ENCODE measurements at regions not wholly inside any gene's neighbourhood (a gene's known extent, or its start where the extent isn't known, plus 50 kb on each side); places are given as distances from the start of the nearest gene placed in this dataset.
A peak's percentile ranks its signal among the peaks of the same experiment; 100 is the strongest.

DNA sequence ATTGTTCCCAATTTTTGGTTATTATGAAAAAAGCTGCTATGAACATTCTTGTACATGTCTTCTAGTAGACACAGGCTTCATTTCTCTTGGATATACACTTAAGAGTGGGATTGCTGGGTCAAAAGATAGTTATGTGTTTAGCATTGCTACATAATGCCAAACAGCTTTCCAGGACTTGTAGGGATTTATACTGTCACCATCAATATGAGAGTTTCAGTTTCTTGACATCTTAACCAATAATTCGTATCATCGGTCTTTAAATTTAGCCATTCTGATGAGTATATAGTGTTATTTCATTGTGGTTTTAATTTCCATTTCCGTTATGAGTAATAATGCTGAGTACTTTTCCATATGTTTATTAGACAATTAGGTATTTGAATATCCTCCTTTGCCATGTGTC lies 190.3 kb upstream of the PFN2 start:
- no peak for DNase-seq

DNA sequence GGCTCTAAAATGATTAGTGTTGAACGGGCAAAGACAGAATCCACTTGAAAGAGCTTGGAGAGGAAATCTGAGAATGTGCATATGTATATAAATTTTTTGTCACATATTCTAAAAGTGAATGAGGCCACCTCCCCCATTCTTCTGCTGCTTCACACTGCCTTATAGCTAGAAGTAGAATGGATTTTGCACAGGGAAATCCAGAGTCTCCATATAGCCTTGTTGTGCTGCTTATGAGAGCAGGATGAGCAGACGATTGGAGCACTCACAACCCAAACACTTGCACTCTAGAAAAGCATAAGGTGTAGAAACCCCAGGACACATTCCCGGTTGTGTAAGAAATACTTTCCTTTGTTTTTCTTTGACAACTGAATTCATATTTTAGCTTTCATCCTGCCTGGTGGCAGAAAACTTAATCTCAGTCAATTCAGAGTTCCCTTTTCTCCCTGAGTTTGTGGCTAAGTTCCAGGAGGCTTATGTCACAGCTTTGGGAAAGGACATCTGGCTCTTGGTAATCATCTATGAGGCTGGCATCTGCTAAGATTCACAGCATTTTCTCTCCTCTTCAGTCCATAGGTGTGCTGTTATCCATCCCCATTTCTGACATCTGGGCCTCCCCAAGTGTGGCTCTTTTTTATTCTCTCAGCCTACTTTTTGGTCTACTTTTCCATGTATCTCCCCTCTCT lies 188.4 kb upstream of the PFN2 start:
- DNase-seq, result peak; percentile 13

DNA sequence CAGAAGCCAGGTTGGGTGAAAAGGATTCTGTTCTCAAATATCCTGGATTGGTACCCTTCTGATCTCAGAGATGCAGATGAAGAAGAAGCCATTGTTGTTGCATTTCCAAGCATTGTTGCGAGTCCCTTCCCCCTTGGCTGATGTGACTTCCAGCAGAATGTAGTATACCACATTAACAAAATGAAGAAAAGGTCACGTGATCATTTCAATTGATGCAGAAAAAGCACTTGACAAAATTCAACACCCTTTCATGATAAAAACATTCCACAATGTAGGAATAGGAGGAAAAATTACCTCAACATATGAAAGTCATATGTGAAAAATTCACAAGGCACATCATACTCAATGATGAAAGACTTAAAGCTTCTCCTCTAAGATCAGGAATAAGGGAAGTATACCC lies 181.9 kb upstream of the PFN2 start:
- DNase-seq, result no peak

DNA sequence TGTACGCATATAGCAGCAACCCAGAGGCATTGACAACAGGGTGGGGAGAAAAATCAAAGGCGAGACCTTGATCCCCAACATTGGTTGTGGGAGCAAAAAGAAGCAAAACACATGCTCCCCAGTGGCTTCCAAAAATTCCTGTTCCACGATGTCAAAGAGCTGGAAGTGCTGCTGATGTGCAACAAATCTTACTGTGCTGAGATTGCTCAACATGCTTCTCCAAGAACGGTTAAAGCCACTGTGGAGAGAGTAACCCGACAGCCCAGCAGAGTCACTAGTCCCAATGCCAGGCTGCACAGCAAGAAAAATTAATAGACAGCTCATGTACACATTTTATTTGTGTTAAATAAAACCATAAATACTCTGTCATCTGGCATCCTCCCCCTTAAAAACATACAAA lies 179.9 kb upstream of the PFN2 start:
- no peak for DNase-seq

DNA sequence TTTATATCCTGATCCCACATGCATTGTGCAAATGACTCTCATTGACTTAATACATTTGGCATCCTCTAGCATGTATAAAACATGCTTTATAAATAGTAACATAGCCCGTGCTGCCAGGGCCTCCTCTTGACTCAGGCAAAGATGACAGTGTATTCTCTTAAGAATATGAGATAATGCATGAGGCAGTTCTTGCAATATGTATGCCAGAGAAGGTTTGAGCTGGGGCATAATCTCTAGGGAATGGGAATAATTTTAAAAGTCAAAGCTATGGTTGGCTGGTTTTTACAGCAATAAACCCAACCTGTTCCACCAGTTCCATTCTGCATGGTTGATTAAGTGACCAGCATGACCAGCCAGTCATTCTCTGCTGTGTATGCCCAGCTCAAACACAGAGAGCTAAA lies 179.0 kb upstream of the PFN2 start:
- DNase-seq, result no peak

DNA sequence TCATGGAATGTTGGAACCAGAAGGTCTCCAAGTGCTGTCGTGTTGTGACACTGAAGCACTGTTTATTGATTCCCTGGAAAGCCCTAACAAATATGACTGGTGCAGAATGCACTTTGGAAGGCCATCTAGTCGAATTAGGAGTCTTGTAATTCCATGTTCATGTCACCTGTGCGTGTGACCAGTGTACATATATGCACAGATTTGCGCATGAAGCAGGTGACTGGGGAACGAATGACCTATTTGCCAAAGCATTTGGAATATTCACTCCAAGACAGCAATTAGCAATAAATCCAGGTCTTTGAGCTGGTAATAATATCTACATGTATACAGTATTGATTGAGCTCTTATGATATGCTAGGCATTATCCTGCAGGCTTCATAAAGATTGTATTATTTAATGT lies 177.5 kb upstream of the PFN2 start:
- no peak for DNase-seq

DNA sequence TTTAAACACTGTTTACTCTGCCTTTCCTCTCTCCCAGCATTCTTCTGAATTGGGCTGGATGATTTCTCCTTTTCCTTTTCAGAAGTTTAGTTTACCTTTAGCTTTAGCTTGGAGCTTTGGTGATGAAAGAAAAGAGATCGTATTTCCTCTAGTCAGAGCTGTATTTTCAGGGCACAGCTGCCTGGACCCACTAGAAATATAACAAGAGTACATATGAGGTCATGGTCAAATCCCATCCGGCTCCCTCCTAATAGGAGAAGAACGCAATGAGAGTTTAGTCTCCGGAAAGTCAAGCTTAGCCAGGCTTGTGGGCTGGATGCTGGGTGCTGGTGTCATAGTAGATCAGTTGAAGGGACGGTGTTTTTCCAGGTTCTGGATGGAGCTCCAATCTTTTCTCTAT lies 177.1 kb upstream of the PFN2 start:
- no peak for DNase-seq

DNA sequence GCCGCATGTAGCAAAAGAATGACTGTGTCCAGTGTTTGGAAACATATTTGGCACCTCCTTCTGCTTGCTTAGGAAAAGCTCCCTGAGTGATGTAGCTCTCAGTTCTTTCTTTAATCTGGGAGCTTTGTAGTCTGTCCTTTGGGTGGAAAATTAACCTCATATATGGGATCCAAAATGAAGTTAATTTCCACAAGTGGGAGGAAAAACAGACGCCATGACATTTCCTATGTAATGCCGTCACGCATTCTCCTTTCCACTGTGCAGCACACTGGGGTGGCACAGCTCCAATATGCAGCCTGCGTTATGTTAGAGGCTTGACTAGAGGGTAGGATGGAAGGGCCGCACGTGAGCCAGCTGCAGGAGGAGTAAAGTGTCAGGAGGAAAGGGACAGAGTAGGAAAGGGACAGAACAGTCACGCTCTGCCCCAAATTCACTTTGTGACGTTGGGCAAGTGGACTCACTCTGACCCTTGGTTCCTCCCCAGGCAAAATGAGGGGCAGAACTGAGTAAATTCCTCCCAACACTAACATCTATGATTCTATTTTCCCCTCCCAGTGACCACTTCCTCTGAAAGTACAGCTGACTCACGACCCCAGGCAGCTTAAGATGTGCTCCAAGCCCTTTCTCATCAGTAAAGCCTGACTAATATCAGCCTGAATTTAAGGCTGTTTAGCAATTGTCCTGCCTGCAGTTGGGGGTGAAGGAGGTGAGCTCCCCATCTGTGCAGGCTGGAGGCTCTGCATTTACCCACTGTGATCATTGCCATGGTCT lies 176.5 kb upstream of the PFN2 start:
- no peak for DNase-seq

DNA sequence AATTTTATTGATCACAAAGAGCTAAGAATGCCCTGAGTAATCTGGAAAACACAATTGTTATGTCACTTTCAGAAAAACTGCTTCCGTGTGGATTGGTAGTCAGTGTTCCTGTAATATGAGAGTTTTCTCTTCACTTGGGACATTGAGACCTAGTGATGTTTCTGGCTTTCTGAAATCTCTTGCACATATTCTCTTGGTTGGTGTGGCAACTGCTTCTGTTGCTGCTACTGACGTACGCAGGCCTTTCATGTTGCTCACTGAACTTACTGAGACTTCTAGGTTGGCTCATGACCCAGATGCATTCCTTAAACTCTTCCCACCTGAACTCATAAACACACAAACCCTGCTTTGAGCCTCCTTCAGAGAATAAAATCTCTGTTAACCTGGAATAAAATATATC lies 175.0 kb upstream of the PFN2 start:
- DNase-seq, result no peak

DNA sequence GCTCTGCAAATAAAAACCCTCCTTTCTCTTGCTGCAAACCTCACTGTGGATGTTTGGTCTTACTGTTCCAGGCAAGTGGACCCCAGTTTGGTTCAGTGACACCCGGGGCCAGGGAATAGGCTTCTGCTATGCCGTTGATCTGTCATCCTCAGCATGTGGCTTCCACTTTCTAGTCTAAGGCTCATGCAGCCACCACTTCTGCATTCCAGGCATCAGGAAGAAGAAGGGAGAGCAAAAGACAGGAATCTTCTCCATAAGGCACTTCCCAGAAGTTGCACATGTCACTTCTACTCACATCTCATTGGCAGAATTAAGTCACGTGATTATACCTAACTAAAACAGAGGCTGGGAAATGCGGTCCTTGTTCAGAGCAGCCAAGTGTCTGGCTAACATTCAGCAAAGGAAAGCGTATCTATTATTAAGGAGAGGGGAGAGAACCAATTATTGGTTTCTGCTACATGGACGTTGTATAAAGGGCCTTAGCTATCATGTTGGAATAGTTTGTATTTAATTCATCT lies 173.6 kb upstream of the PFN2 start:
- DNase-seq, result no peak

DNA sequence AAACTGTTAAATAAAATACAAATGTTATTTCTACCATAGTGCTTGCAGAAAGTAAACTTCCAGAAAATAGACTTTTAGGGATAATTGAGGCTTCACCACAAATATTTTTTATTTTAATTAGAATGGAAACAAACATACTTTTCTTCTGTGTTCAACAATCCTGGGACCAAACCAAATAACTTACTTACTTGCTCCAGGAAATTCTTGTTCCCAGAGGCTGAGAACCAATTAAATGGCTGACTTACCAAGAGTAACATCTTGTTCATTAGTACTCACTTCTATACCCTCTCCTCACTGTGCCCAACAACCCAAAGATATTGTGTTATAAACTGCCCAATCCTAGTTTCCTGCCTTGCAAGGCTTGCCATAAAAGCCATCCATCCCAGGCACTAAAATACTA lies 172.2 kb upstream of the PFN2 start:
- DNase-seq, result no peak

DNA sequence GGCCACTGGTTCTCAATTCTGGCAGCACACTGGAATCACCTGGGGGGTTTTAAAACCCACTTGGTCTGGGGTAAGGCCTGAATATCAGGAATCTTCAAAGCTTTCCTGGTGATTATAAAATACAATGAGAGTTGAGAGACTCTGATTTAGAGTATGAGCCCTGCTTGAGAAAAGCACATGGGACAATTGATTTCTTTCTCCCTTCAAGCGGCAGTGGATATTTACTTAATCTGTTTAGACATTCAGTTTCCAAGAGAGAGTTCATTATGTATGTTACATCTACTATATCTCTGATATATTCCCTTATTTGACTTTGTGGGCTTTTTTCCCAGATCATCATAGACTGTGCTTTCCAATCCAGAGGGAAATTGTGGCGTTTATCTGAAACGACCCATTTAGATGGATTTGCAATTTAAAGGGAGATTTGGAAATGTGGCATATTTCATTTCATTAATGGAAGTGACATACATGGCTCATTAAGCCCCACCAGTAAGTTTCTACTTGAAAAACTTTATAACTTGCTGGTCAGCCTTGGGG lies 171.2 kb upstream of the PFN2 start:
- DNase-seq, result no peak

DNA sequence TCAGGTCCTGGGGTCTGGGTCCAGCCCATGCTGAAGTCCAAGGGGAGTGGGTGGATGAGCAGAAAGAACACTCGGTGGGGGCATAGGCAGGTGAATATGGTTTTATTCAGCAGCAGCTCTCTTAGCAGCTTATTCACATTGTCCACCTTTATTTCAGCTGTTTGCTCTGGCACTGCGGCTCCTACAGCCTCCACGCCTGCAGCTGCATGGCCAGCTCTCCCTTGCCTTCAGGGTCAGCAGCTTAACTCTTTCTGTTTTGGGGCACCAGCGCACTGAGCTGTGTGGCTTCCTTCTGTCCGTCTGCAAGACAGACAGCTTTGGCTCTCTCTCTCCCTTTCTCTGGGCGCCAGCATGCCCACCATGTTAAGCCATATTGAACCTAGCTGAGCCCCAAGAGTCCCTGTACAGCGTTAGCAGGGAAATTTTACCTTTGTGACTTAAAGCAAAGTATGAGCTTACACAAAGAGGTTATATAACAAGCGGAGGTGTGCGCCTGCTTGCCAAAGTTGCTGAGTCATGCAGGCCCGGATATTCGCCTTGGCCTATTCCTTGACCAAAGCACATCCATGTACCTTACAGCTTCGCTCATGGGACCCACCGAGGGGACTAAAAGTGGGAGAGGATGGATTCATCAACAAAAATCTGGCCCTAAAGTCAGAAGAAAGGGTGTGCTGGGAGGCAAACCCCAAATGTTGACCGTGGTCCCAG lies 170.1 kb upstream of the PFN2 start:
- DNase-seq, result no peak

DNA sequence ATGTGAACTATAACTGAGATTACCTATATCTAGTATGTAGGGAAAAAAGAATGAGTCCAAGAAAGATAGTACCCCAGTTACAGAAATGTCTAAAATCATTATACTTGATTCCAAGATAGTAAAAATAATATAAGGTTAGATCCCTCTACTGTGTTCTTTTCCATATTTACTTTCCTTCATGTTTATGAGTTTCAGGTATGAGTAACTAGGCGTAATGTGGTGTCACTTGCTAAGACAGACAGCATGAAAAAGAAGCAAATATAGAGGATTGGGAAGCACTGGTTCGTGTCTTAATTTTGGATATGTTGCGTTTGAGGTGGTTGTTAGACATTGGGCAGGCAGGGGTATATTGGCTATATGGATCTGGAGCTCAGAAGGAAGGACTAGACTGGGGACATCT lies 168.1 kb upstream of the PFN2 start:
- DNase-seq, result no peak

DNA sequence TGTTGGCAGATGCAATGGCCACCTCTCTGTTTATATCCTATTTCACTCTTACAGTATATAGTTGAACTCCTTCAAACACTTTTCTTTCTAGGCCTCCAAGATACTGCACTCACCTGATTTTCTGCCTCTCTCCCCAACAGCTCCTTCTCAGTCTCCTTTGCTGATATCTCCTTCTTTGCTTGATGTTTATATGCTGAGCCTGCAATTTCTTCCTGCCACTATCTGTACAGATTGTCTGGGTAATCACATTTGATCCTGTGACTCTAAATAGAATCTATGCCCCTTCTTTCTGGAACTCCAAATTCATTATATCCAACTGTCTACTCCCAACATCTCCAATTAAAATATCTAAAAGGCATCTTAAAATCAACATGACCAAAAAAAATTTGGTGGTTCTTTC lies 165.5 kb upstream of the PFN2 start:
- no peak for DNase-seq

DNA sequence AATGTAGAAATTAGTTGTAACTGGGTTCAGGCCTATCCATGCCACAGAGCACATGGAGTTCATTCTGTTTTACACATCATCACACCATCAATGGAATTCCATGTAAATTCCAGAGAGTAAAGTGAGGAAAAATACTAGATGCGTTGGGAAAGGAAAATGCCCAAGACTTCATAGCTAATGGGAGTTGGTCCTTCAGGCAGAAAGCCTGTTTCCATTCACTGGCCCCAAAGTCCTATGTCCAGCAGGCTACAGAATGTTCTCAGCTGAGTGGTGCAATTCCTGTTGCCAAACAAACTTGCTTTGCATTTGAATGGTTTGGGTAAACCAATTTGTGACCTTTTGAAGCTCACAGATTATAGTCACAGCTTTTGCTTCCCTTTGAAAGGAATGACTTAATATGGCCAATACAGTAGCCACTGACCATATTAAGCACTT lies 164.6 kb upstream of the PFN2 start:
- DNase-seq, result no peak

DNA sequence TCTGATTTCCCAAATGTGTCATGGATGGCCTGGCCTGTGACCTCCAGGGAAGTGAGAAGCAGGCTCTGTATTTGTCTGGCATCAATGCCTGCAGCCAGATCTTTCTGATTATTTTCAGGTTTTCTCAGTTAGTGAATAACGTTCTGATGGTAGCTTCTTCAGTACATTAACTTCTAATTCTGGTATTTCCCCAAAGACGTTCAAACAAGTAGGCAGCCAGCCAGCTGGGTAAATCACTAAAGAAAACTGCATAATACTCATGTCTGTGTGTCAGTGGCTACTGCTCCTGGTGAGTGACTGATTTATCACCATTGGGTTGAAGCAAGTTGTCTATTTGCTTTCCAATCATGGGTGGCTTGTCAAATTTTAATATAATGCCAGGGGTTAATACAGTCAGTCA lies 162.6 kb upstream of the PFN2 start:
- DNase-seq, result no peak

DNA sequence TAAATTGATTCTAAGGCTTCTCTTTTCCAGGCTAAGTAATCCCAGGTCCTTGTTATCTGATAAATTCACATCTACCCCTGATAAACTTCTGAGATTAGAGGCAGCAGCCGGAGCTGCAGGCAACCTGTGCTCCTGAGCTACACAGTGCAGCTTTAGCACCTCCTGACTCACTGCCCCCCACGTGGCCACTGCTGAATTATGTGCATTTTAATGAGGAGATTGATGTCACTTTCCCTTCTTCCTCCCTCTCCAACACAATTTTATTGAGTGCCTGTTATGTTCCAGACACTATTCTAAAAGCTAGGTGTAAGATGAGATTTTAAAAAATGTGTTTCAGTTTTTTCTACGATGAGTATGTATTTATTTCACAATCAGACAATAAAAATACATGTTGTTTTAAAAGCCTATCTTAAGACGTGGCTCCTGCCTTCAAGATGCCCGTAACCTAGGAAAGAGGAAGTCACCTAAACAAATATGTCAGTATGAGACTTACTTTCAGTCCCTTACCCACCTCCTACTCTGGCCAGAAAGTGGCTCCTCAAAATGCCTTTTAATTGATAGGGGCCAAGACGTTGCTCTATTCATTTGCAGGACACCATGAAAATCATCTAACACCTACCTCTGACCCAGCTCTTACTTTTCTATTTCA lies 161.5 kb upstream of the PFN2 start:
- no peak for DNase-seq

DNA sequence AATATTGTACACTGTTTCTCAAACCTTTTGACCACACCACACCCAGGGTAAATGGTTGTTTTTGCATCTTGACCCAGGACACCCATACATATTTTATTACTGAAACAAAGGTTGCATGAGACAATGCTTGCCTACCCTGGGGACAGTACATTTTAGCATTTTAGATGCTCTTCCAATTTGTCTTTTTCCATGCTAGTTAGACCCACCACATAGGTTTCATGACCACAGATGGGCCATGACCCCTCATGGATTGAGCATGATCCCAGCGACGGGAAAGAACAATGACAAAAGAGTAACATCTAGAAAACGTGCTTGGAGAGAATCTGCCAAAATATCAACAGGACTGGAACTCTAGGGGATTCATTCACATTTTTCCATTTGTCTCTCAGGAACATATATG lies 161.0 kb upstream of the PFN2 start:
- no peak for DNase-seq

DNA sequence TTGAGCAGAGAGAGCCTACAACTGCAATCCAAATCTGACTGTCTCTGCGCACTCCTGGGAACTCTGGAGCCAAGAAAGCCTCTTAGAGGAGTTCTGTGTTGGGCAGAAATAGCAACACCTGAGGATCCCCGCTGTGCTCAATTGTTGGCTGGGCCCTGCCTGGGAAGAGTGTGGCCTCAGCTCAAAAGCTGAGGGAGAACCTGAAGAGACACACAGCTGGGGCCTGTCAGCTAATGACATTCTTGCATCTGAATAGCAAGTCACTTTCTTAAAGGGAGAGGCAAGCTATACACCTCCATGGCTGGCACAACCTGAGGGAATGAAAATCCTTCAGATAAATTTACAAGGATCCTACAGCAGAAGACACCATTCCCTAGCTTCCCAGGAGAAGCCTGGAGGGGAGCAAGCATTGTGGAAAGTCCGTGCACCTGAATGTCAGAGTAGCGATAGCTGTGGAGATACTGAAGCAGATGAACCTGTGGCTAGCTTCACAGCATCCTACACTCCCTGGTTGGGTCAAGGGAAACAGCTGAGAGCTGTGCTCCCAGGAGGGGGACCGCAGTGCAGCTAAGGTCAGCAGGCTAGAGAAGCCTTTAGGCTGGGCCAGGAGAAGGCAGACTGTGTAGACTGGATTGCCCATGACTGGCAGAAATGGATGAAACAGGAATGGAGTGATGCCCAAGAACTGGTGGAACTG lies 159.9 kb upstream of the PFN2 start:
- DNase-seq, result no peak

DNA sequence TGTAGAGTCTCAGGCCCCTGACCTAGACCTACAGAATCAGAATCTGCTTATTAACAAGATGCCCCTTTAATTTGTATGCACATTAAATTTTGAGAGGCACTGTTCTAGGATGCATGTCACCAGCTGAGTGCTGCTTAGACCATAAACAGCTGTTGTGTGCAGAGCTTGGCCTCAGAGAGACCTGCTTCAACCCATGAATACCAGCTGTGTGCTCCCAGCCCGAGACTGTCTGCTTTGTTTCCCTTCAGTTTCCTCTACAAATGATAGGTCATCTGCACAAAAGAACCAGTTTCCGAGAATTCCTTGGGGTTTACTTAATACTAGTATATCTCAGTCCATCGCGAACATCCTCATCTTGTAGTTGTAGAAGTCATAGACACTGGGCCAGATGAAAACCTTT lies 158.5 kb upstream of the PFN2 start:
- DNase-seq, result no peak

DNA sequence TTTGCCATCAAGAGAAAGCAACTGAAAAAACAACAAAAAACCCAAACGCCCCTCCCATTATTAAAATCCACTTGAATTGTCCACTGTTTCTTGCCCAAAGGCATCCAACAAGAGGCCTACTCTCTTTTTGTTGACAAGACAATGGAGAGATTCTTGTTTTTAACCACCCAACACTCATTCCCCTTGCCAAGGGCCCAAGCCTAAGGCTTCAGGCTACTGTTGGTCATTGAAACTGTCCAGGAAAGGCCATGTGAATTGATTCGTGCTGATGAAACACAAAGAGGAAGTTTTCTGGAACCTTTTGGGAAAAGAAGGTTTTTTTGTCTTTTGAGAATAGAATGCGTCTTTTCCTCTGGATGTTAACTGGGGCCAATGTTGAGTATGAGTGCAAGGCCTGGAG lies 157.4 kb upstream of the PFN2 start:
- no peak for DNase-seq

All from skin of body (tissue), 1 donor.